Mesenchymal stem cell (in vitro differentiated cells and primary cell): ENCODE measurements at regions not wholly inside any gene's neighbourhood (a gene's known extent, or its start where the extent isn't known, plus 50 kb on each side); places are given as distances from the start of the nearest gene placed in this dataset.

Experiments used
- DNase-seq: peaks from one replicate; pipeline ENCODE4 v3.0.0-alpha.2; 2013
- H2AFZ ChIP-seq: one replicate; pipeline ENCODE4 v1.6.1; 2013; ENCODE audit warnings: low read depth, mild to moderate bottlenecking, control low read depth, inconsistent platforms, low read length, moderate library complexity
- H2AK5ac ChIP-seq: 2 replicates; pipeline ENCODE4 v1.6.1; 2013; ENCODE audit warnings: low read length, moderate library complexity, mild to moderate bottlenecking, inconsistent platforms; ENCODE audit not compliant: severe bottlenecking
- H2BK120ac ChIP-seq: one replicate; pipeline ENCODE4 v1.6.1; 2013; ENCODE audit warnings: low read depth, mild to moderate bottlenecking, inconsistent platforms, low read length, moderate library complexity
- H2BK12ac ChIP-seq, 2 experiments: one replicate each; pipeline ENCODE4 v1.6.1; 2013; ENCODE audit warnings: inconsistent platforms in 2 of 2, low read length in 2 of 2, mild to moderate bottlenecking in 2 of 2, moderate library complexity in 2 of 2, control low read depth in 1 of 2
- H2BK15ac ChIP-seq: one replicate; pipeline ENCODE4 v1.6.1; 2013; ENCODE audit warnings: mild to moderate bottlenecking, low read depth, inconsistent platforms; ENCODE audit not compliant: poor library complexity, severe bottlenecking
- H2BK5ac ChIP-seq: 2 replicates; pipeline ENCODE4 v1.6.1; 2013; ENCODE audit warnings: low read depth, mild to moderate bottlenecking, low read length, control low read depth, inconsistent platforms; ENCODE audit not compliant: poor library complexity, severe bottlenecking
- H3K14ac ChIP-seq, 2 experiments: one replicate each; pipeline ENCODE4 v1.6.1; 2013; ENCODE audit warnings: inconsistent platforms in 2 of 2, low read length in 2 of 2, control low read depth in 1 of 2, mild to moderate bottlenecking in 1 of 2, moderate library complexity in 1 of 2
- H3K18ac ChIP-seq, 2 experiments: one replicate each; pipeline ENCODE4 v1.6.1; 2013; ENCODE audit warnings: inconsistent platforms in 2 of 2, low read length in 2 of 2, control low read depth in 1 of 2, low read depth in 1 of 2, mild to moderate bottlenecking in 1 of 2
- H3K23ac ChIP-seq, 2 experiments: one replicate each; pipeline ENCODE4 v1.6.1; 2013; ENCODE audit warnings: inconsistent platforms in 2 of 2, low read length in 2 of 2, mild to moderate bottlenecking in 2 of 2, moderate library complexity in 2 of 2, control low read depth in 1 of 2
- H3K27ac ChIP-seq: 2 replicates; pipeline ENCODE4 v1.5.1; 2013; ENCODE audit warnings: mild to moderate bottlenecking, moderate library complexity, low read length, control low read depth, inconsistent platforms; ENCODE audit not compliant: poor library complexity, severe bottlenecking
- H3K27me3 ChIP-seq, 2 experiments: 2 replicates each; pipeline versions ENCODE4 v1.6.1 to v1.7.0; 2013; ENCODE audit warnings: low read length in 2 of 2, mild to moderate bottlenecking in 2 of 2, moderate library complexity in 2 of 2, control low read depth in 1 of 2, inconsistent platforms in 1 of 2; ENCODE audit not compliant: control insufficient read depth in 1 of 2, insufficient read depth in 1 of 2
- H3K36me3 ChIP-seq, 2 experiments: 2 replicates each; pipeline versions ENCODE4 v1.6.1 to v1.7.0; 2013; ENCODE audit warnings: low read length in 2 of 2, control low read depth in 1 of 2, inconsistent platforms in 1 of 2, low read depth in 1 of 2, mild to moderate bottlenecking in 1 of 2; ENCODE audit not compliant: insufficient read depth in 2 of 2, control insufficient read depth in 1 of 2
- H3K4ac ChIP-seq, 2 experiments: one replicate each; pipeline ENCODE4 v1.6.1; 2013; ENCODE audit warnings: inconsistent platforms in 2 of 2, low read length in 2 of 2, mild to moderate bottlenecking in 2 of 2, moderate library complexity in 2 of 2, control low read depth in 1 of 2, low read depth in 1 of 2
- H3K4me1 ChIP-seq: 2 replicates; pipeline ENCODE4 v1.6.1; 2013; ENCODE audit warnings: low read depth, low read length, control low read depth; ENCODE audit not compliant: control insufficient read depth, insufficient read depth
- H3K4me2 ChIP-seq: 2 replicates; pipeline ENCODE4 v1.6.1; 2013; ENCODE audit warnings: low read length, mild to moderate bottlenecking, inconsistent platforms; ENCODE audit not compliant: poor library complexity, severe bottlenecking
- H3K4me3 ChIP-seq, 2 experiments: 2 replicates each; pipeline versions ENCODE4 v1.5.1 to v1.7.0; 2013; ENCODE audit warnings: low read length in 2 of 2, mild to moderate bottlenecking in 2 of 2, control low read depth in 1 of 2, low read depth in 1 of 2; ENCODE audit not compliant: insufficient read depth in 1 of 2
- H3K79me1 ChIP-seq: replicated peaks from 2 replicates; pipeline ENCODE4 v1.6.1; 2013; ENCODE audit warnings: mild to moderate bottlenecking, control low read depth, low read length, inconsistent platforms; ENCODE audit not compliant: poor library complexity, severe bottlenecking
- H3K9ac ChIP-seq: 2 replicates; pipeline ENCODE4 v1.7.0; 2013; ENCODE audit warnings: mild to moderate bottlenecking, low read length, moderate library complexity
- H3K9me3 ChIP-seq: 2 replicates; pipeline ENCODE4 v1.7.0; 2013; ENCODE audit warnings: mild to moderate bottlenecking, low read length; ENCODE audit not compliant: control insufficient read depth
- H4K8ac ChIP-seq: one replicate; pipeline ENCODE4 v1.6.1; 2013; ENCODE audit warnings: inconsistent platforms, mild to moderate bottlenecking, low read length, moderate library complexity
- H4K91ac ChIP-seq: one replicate; pipeline ENCODE4 v1.6.1; 2013; ENCODE audit warnings: mild to moderate bottlenecking, low read length, inconsistent platforms
- WGBS: methylation state at CpG from one replicate; pipeline ENCODE4 v1.1.7; 2013; ENCODE audit warnings: mixed read lengths; 5-methylcytosine and 5-hydroxymethylcytosine counted together

DNA sequence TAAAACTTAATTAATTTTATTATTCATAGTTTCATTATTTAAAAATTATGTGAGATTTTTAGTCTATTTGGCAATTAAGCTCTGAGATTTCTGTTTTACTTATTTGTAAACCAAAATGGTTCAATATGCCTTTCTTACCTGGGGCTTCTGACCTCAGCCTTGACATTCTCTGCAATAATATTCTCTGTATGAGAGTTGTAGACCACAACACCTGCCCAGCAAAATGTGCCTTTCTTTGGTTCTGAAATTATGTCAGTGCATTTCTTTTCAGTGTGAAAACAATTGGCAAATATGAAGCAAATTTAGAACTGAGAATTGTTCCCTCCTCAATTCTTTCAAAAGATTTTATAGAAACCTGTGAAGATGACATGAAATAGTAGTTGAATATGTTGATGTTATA is 426.4 kb upstream of the FZD8 start:
- Histone ChIP-seq H3K27ac (no peak overlapping the region), H4K91ac (no peak overlapping the region), H4K8ac (no peak overlapping the region), H3K4ac (no peak overlapping the region), H2BK12ac (no peak overlapping the region), H3K18ac (no peak overlapping the region), H2BK15ac (no peak overlapping the region), H3K9ac (no peak overlapping the region), H3K4me2 (no peak overlapping the region), H2AFZ (no peak overlapping the region), H3K23ac (no peak overlapping the region), H2AK5ac (no peak overlapping the region), H2BK120ac (no peak overlapping the region), H3K9me3 (peaks cover 13% of the 10 kb centered on the region), H3K27me3 (peaks cover 0 to 2% of the 10 kb centered on the region in 2 experiments), H3K36me3 (no peaks in the 10 kb centered on the region), H3K79me1 (no peaks in the 10 kb centered on the region), H3K14ac (no peak overlapping the region), H2BK5ac (no peak overlapping the region), H3K4me3 (no peak overlapping the region), H3K4me1 (no peaks in the 10 kb centered on the region)
- no peak for DNase-seq

- DNase-seq = no peak
- Histone ChIP-seq H3K4me2 (no peak overlapping the region), H3K18ac (no peak overlapping the region), H3K14ac (no peak overlapping the region), H2AFZ (no peak overlapping the region), H3K27me3 (peaks cover 0 to 4% of the 10 kb centered on the region in 2 experiments), H3K36me3 (no peaks in the 10 kb centered on the region), H3K79me1 (no peaks in the 10 kb centered on the region), H2BK120ac (no peak overlapping the region), H2AK5ac (no peak overlapping the region), H3K23ac (no peak overlapping the region), H3K9ac (no peak overlapping the region), H2BK15ac (no peak overlapping the region), H3K27ac (no peak overlapping the region), H2BK5ac (no peak overlapping the region), H3K4me3 (no peak overlapping the region), H3K4me1 (no peaks in the 10 kb centered on the region), H4K8ac (no peak overlapping the region), H3K4ac (no peak overlapping the region), H2BK12ac (no peak overlapping the region), H4K91ac (no peak overlapping the region), H3K9me3 (peaks cover 13% of the 10 kb centered on the region)
- WGBS = 95% methylated on average over 2 of the region's 2 CpGs
These were observed 425.7 kb upstream of the FZD8 start for GRCh38 chr10:36067748-36068147.

- no peak overlapping the region for H2AK5ac ChIP-seq
- no peak overlapping the region for H2BK15ac ChIP-seq
- no peak overlapping the region for H3K18ac ChIP-seq
- no peak overlapping the region for H2BK12ac ChIP-seq
- H2BK5ac ChIP-seq = no peak overlapping the region
- H3K4me1 ChIP-seq = no peaks in the 10 kb centered on the region
- no peak overlapping the region for H3K4me2 ChIP-seq
- no peak overlapping the region for H2AFZ ChIP-seq
- peaks cover 0 to 4% of the 10 kb centered on the region in 2 experiments for H3K27me3 ChIP-seq
- H3K23ac ChIP-seq = no peak overlapping the region
- peaks cover 13% of the 10 kb centered on the region for H3K9me3 ChIP-seq
- H3K14ac ChIP-seq = no peak overlapping the region
- no peak overlapping the region for H3K27ac ChIP-seq
- 94% methylated on average over 3 of the region's 3 CpGs for WGBS
- no peak overlapping the region for H2BK120ac ChIP-seq
- H4K91ac ChIP-seq = no peak overlapping the region
- no peaks in the 10 kb centered on the region for H3K79me1 ChIP-seq
- no peak overlapping the region for H4K8ac ChIP-seq
- no peak overlapping the region for H3K4me3 ChIP-seq
- H3K9ac ChIP-seq = no peak overlapping the region
- H3K36me3 ChIP-seq = no peaks in the 10 kb centered on the region
- no peak for DNase-seq
- H3K4ac ChIP-seq = no peak overlapping the region
These were observed 424.8 kb upstream of the FZD8 start for GRCh38 chr10:36066850-36067249.

GRCh38 chr10:36066102-36066501 is 424.0 kb upstream of the FZD8 start:
- Histone ChIP-seq H3K79me1 (no peaks in the 10 kb centered on the region), H3K9ac (no peak overlapping the region), H3K27me3 (peaks cover 0 to 4% of the 10 kb centered on the region in 2 experiments), H3K27ac (no peak overlapping the region), H3K4me1 (no peaks in the 10 kb centered on the region), H2AFZ (no peak overlapping the region), H3K18ac (peak overlapping the region in 1 of 2 experiments; percentile 38), H4K8ac (no peak overlapping the region), H3K23ac (no peak overlapping the region), H4K91ac (no peak overlapping the region), H3K14ac (peak overlapping the region in 1 of 2 experiments; percentile 19), H3K9me3 (peaks cover 13% of the 10 kb centered on the region), H2BK15ac (no peak overlapping the region), H3K36me3 (no peaks in the 10 kb centered on the region), H2BK5ac (no peak overlapping the region), H3K4ac (no peak overlapping the region), H3K4me3 (no peak overlapping the region), H2AK5ac (no peak overlapping the region), H2BK12ac (no peak overlapping the region), H2BK120ac (no peak overlapping the region), H3K4me2 (no peak overlapping the region)
- 93% methylated on average over 2 of the region's 2 CpGs for WGBS
- no peak for DNase-seq
